LNCAP (cell line): ENCODE measurements at regions not wholly inside any gene's neighbourhood (a gene's known extent, or its start where the extent isn't known, plus 50 kb on each side); places are given as distances from the start of the nearest gene placed in this dataset.

Source experiments
- CTCF ChIP-seq: fragments of 450-650 bp; IDR thresholded peaks from 2 replicates; pipeline ENCODE4 v1.5.1; 2017; ENCODE audit warnings: mild to moderate bottlenecking

- no peak for TF ChIP-seq CTCF
These were observed 124.3 kb upstream of the ATP2B2 start for GRCh38 chr3:10629671-10630040.

GRCh38 chr3:10631224-10631623, 125.8 kb upstream of the ATP2B2 start:
- TF ChIP-seq CTCF = no peak

GRCh38 chr3:10632125-10632524, 126.7 kb upstream of the ATP2B2 start:
- TF ChIP-seq CTCF = no peak

GRCh38 chr3:10632741-10633140, 127.4 kb upstream of the ATP2B2 start:
- no peak for TF ChIP-seq CTCF

GRCh38 chr3:10635446-10636076, 130.2 kb upstream of the ATP2B2 start:
- no peak for TF ChIP-seq CTCF

- no peak for TF ChIP-seq CTCF
These were observed 132.0 kb upstream of the ATP2B2 start for GRCh38 chr3:10637342-10637741.

GRCh38 chr3:10638466-10638865, 133.1 kb upstream of the ATP2B2 start:
- TF ChIP-seq CTCF = no peak

- TF ChIP-seq CTCF = no peak
These were observed 136.4 kb upstream of the ATP2B2 start for GRCh38 chr3:10641760-10642159.
